Esophagus squamous epithelium (tissue), 4 donors: ENCODE measurements at regions not wholly inside any gene's neighbourhood (a gene's known extent, or its start where the extent isn't known, plus 50 kb on each side); places are given as distances from the start of the nearest gene placed in this dataset.

Source experiments
- CTCF ChIP-seq, 6 experiments: fragments of 450-650 bp in 4 of 6; fragments of 200-600 bp in 2 of 6; sonication (generic) in 2 of 6; IDR thresholded peaks; one replicate each; pipeline ENCODE4 v1.5.1; 2016 to 2019; ENCODE audit warnings: antibody characterized with exemption in 6 of 6, mild to moderate bottlenecking in 4 of 6, moderate library complexity in 4 of 6
- POLR2A ChIP-seq, 4 donors: fragments of 450-650 bp; IDR thresholded peaks; one replicate each; pipeline ENCODE4 v1.6.1; 2017; ENCODE audit warnings: antibody characterized with exemption in 4 of 4, mild to moderate bottlenecking in 4 of 4, moderate library complexity in 3 of 4

- TF ChIP-seq CTCF (IDR thresholded peaks at IDR 0.05) = no peak
- TF ChIP-seq POLR2A (IDR thresholded peaks at IDR 0.05) = no peak
These were observed 498.2 kb upstream of the CD180 start for GRCh38 chr5:67694810-67695191.
